Amygdala (tissue), 56 donors: ENCODE measurements at regions not wholly inside any gene's neighbourhood (a gene's known extent, or its start where the extent isn't known, plus 50 kb on each side); places are given as distances from the start of the nearest gene placed in this dataset.
"Not testable (repeated sequence)": the region's sequence is repeated elsewhere in the genome, so short reads cannot be mapped to it uniquely, and the experiment has no call there.

ENCODE experiments used
- DNase-seq, 56 donors: peaks; one replicate each; lab custom pipeline; 2025; lab: John Stamatoyannopoulos, UW

GRCh38 chr20:6693808-6694198 lies 73.7 kb upstream of the BMP2 start:
- not testable (repeated sequence) for DNase-seq

- DNase-seq, result no peak
These were observed 74.2 kb upstream of the BMP2 start for GRCh38 chr20:6693178-6693807.

DNA sequence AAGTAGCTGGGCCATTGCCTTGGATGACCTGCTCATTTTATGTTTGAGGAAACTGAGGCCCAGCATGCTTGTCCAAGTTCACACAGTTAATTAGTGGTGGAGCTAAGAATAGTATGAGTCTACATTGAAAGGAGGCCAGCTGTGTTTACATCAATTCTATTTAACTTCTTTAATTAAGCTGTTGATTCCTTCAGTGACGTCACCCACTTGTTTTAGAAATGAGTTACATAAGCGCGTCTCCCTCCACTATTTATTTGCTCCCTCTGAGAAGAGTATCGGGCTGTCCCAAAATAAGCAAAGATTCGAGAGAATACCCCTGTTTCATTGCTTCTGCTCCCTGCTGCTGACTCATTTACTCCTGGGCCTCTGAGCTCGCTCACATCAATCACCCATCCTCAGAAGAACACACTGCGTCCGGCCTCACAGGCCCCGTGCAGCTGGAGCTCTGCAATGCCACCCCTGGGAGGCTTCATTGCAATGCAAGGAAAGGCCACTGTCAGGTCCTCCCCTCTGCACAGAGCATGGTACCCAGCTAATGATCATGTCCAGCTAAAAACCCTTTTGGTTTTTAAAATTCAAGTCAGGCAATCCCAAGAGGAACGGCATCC lies 74.8 kb upstream of the BMP2 start:
- DNase-seq, result peak in 7 of 56 donors; percentile 0 to 18 (median 3)

DNA sequence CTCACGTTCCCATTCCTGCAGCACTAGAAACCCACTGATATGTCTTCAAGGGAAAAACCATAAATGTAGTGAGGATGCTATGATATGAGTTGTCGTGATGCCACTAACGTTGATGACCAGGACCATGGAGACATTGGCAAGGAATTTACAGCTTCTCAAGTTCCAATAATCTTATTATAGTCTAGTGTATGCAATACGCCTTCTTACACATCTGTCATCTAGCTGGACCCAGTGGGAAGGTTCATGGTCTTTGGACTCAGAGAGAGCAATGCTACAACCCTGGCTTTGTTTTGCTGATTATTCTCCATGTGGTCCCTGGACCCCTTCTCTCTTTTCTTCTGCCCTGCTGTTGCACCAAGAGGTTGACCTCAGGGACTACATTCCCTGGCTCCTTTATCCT lies 76.0 kb upstream of the BMP2 start:
- DNase-seq, result no peak

DNA sequence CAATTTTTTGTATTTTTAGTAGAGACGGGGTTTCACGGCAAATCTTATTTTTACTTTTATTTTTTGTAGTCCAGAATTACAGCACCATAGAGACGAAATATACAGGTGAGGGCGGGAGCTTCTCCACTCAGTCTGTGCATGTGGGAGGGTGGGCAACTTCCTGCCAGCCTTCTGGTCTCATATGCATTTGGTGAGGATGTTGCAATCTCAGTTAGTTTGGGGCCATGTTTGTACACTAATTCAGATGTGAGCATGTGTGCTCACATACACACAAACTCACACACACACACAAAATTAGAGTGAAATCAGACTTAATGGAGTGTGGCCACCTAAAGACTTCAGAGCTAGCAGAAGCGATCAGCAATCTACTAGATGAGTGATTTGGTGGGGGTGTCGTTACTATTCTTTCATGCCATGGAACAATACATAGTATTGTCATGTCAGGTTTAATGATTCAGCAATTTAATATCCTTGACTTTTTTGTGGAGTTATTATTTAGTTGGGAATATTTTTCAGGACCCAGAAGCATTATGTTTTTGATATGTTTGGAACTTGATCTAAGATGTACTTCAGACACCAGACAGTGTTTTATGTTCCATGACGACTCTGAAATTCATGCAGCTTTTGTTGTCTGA lies 78.0 kb upstream of the BMP2 start:
- no peak for DNase-seq

- no peak for DNase-seq
These were observed 81.3 kb upstream of the BMP2 start for GRCh38 chr20:6686171-6686570.

DNA sequence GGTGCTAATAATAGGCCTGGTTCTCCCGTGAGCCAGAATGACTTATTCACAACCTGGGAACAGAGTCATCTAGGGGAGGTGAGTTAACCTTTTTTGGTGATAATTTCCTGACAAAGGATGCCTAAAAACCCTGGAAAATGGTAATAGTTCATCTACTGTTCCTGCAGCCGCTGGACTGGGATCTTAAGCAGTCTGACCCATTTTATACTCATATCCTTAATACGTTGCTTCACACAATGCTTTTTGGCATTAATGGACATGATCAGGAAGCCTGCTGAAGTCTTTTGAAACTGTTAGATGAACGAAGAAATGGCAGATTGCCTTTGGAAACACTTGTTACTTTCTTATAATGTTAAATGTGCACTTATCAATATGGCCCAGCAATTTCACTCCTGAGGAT lies 81.9 kb upstream of the BMP2 start:
- DNase-seq, result no peak

DNA sequence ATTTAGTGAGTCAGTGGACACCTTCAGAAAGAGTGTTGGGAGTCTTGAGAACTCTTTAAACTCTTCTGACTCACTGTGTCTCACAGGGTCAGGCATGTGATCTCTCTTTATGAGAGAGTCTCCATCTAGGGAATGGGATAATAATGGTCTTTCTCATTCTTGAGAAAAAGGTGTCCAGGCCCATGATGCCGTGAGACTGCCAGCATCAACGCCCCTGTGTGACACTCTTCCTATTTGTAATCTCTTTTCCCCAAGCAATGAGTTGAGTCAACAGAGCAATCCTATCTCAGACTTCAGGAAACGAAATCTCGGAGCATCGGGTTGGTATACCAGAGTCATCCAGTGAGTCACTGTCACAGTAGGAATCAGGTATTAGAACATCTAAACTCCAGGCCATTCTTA lies 82.3 kb upstream of the BMP2 start:
- no peak for DNase-seq

DNA sequence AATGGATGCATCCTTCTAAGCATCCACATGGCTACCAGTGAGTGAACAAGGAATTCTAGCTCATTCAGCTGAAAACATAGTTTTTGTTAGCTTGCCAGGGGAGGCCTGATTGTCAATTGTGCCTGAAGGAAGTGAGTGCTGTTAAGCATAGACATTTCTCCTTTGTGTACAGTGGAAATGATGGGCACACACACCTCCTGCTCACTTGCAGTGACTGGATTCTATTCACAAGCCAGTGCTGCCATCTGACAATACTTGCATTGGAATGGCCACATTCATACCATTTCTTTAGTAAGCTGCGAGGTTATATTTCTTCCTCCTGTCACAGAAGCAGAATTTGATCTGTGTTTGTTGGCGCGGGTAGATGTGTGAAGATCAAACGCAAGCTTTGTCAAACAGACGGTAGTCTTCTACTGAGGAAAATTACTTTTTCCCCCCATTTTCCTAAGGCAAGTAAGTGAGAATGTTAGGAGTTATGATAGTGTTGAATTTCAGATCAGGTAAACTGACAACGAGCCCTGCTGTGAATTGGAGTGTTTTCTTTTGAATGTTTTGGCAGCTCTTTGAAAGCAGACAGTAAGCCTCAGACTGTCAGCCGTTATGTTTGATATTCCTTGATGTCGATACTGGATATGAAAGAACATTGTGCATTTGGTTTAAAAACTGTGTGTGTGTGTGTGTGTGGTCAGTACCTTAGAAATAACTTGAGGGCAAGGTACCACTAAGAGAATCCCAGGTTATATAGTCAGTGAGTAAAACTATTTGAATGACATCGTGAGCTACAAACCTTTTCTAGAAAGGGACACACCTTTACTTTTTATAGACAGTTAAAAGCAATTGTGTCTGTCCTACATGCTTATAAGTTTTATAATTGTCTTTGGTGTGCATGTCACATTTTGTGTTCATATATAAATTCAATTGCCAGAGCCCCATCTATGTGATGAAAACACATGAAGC lies 84.2 kb upstream of the BMP2 start:
- no peak for DNase-seq

DNA sequence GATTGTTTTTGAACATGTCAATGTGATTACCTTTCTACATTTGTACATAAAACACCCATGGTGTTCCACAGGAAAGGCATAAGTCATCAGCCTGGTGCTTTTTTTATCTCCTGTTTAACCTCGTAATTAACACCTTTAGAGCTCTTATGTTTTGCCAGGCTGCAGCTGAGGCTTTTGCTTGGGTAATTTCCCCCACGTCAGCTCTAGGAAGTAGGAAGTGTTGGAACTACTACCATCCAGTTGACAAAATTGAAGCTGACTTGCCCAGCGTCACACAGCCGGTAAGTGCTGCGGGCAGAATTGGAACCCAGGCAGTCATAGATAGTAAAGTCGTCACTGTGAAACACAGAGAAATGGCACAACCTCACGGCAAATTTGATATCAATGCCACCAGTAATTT lies 86.6 kb upstream of the BMP2 start:
- DNase-seq, result no peak

DNA sequence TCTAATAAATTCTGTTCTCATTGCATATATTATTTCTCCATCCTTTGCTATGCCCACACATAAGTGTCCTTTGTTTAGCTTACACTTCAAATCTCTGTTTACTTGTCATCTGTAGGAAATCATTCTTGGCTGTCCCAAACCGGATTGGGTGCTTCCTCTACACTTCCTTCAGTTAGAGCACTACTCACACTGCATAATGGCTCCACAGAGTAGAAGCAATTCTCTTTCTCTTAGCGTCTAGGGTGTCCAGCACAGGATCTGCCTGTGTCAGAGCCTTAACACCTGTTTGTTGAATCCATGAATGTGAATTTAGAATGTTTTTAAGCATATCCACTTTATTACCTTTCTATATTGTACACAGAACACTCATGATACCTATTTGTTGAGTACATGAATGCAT lies 87.0 kb upstream of the BMP2 start:
- DNase-seq, result no peak

GRCh38 chr20:6679086-6679485 lies 88.4 kb upstream of the BMP2 start:
- DNase-seq, result no peak

- DNase-seq, result no peak
These were observed 89.4 kb upstream of the BMP2 start for GRCh38 chr20:6678101-6678500.

- DNase-seq, result no peak
These were observed 92.7 kb upstream of the BMP2 start for GRCh38 chr20:6674831-6675230.

- DNase-seq, result no peak
These were observed 94.4 kb upstream of the BMP2 start for GRCh38 chr20:6673071-6673470.

GRCh38 chr20:6671829-6672228 lies 95.7 kb upstream of the BMP2 start:
- DNase-seq, result no peak

- DNase-seq, result no peak
These were observed 98.9 kb upstream of the BMP2 start for GRCh38 chr20:6668546-6668945.

GRCh38 chr20:6665621-6666355 lies 101.7 kb upstream of the BMP2 start:
- DNase-seq, result no peak

DNA sequence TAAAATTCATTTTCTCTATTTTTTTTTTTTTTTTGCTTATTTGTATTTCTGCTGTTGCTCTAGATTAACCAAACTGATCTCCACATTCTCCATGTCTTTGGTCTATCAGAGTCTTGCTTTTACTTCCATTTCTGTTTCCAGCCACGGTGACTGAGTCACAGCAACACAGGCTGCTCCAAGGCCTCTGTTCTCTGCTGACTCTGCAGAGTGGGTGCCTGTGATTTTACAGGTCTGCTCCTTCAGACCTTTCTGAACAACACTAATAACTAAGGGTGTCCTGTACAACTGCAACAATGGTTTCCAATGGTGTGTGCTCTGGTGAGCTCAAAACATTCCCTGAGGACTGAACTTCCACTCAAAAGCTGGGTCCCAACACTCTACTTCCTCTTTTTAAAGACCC lies 102.3 kb upstream of the BMP2 start:
- DNase-seq, result no peak

- no peak for DNase-seq
These were observed 102.9 kb upstream of the BMP2 start for GRCh38 chr20:6664574-6664973.
